ENCODE measurements at regions not wholly inside any gene's neighbourhood (a gene's known extent, or its start where the extent isn't known, plus 50 kb on each side); places are given as distances from the start of the nearest gene placed in this dataset.

GRCh38 chr4:81527115-81527514, 55.4 kb upstream of the RASGEF1B start:
- Histone ChIP-seq H3K4me2 (ENCODE audit: control insufficient read depth, extremely low read depth, insufficient read depth, low read depth, low read length) (no peak overlapping the region), H3K27me3 (ENCODE audit: control insufficient read depth, extremely low read depth, insufficient read depth, low read length) (no peaks in the 10 kb centered on the region), H2AFZ (ENCODE audit: control insufficient read depth, low read length) (no peak overlapping the region), H4K20me1 (ENCODE audit: control insufficient read depth, extremely low read depth, insufficient read depth, low read length) (no peaks in the 10 kb centered on the region), H3K4me3 (ENCODE audit: control insufficient read depth in 2 of 3, extremely low read depth in 1 of 3, insufficient read depth in 2 of 3, low read depth in 1 of 3, low read length in 3 of 3) (no peak overlapping the region), H3K36me3 (ENCODE audit: control insufficient read depth in 2 of 2, extremely low read depth in 1 of 2, insufficient read depth in 2 of 2, low read length in 2 of 2) (no peaks in the 10 kb centered on the region), H3K79me2 (ENCODE audit: control insufficient read depth, insufficient read depth, low read length) (no peaks in the 10 kb centered on the region), H3K9ac (ENCODE audit: control insufficient read depth, extremely low read depth, insufficient read depth, low read length) (no peak overlapping the region), H3K27ac (ENCODE audit: control insufficient read depth, insufficient read depth, low read length) (no peak overlapping the region), H3K9me3 (ENCODE audit: control insufficient read depth, low read depth, low read length) (peaks cover 5% of the 10 kb centered on the region), H3K9me1 (ENCODE audit: control insufficient read depth, extremely low read depth, insufficient read depth, low read length) (no peaks in the 10 kb centered on the region), H3K4me1 (ENCODE audit: control insufficient read depth, extremely low read depth, insufficient read depth, low read length) (no peaks in the 10 kb centered on the region)
- FAIRE-seq (no peak), DNase-seq (ENCODE audit: low read depth, low spot score) (no peak)
- dilution Hi-C loops (cut with MboI; ENCODE audit: extremely low pct_ligation_motif_present, low sequenced_read_pairs): no loop called here
- TF ChIP-seq EZH2 (IDR thresholded peaks at IDR 0.05; ENCODE audit: low read length) (no peak), CTCF (optimal IDR thresholded peaks at IDR 0.05 in 1 of 3, IDR thresholded peaks at IDR 0.05 in 1 of 3, conservative IDR thresholded peaks at IDR 0.05 in 1 of 3; ENCODE audit: extremely low read depth in 1 of 3, insufficient read depth in 2 of 3, low read length in 3 of 3) (no peak)

- no peak overlapping the region for H2AFZ ChIP-seq (ENCODE audit: control insufficient read depth, low read length)
- no peaks in the 10 kb centered on the region for H3K27me3 ChIP-seq (ENCODE audit: control insufficient read depth, extremely low read depth, insufficient read depth, low read length)
- peaks cover 5% of the 10 kb centered on the region for H3K9me3 ChIP-seq (ENCODE audit: control insufficient read depth, low read depth, low read length)
- DNase-seq (ENCODE audit: low read depth, low spot score) (no peak), FAIRE-seq (no peak)
- H3K79me2 ChIP-seq (ENCODE audit: control insufficient read depth, insufficient read depth, low read length): no peaks in the 10 kb centered on the region
- dilution Hi-C loops (cut with MboI; ENCODE audit: extremely low pct_ligation_motif_present, low sequenced_read_pairs): no loop called here
- no peak overlapping the region for H3K4me2 ChIP-seq (ENCODE audit: control insufficient read depth, extremely low read depth, insufficient read depth, low read depth, low read length)
- H3K4me1 ChIP-seq (ENCODE audit: control insufficient read depth, extremely low read depth, insufficient read depth, low read length): no peaks in the 10 kb centered on the region
- TF ChIP-seq CTCF (optimal IDR thresholded peaks at IDR 0.05 in 1 of 3, IDR thresholded peaks at IDR 0.05 in 1 of 3, conservative IDR thresholded peaks at IDR 0.05 in 1 of 3; ENCODE audit: extremely low read depth in 1 of 3, insufficient read depth in 2 of 3, low read length in 3 of 3) (no peak), EZH2 (IDR thresholded peaks at IDR 0.05; ENCODE audit: low read length) (no peak)
- no peak overlapping the region for H3K9ac ChIP-seq (ENCODE audit: control insufficient read depth, extremely low read depth, insufficient read depth, low read length)
- no peaks in the 10 kb centered on the region for H3K36me3 ChIP-seq (ENCODE audit: control insufficient read depth in 2 of 2, extremely low read depth in 1 of 2, insufficient read depth in 2 of 2, low read length in 2 of 2)
- H3K9me1 ChIP-seq (ENCODE audit: control insufficient read depth, extremely low read depth, insufficient read depth, low read length): no peaks in the 10 kb centered on the region
- H3K4me3 ChIP-seq (ENCODE audit: control insufficient read depth in 2 of 3, extremely low read depth in 1 of 3, insufficient read depth in 2 of 3, low read depth in 1 of 3, low read length in 3 of 3): no peak overlapping the region
- no peaks in the 10 kb centered on the region for H4K20me1 ChIP-seq (ENCODE audit: control insufficient read depth, extremely low read depth, insufficient read depth, low read length)
- no peak overlapping the region for H3K27ac ChIP-seq (ENCODE audit: control insufficient read depth, insufficient read depth, low read length)
Observed at GRCh38 chr4:81526706-81527105, 55.0 kb upstream of the RASGEF1B start.

Data from keratinocyte (primary cell).